GM18868 (cell line): ENCODE measurements at regions not wholly inside any gene's neighbourhood (a gene's known extent, or its start where the extent isn't known, plus 50 kb on each side); places are given as distances from the start of the nearest gene placed in this dataset.
"Not testable (repeated sequence)": the region's sequence is repeated elsewhere in the genome, so short reads cannot be mapped to it uniquely, and the experiment has no call there.

ENCODE experiments used
- ATAC-seq: cut with Tn5 transposase; IDR thresholded peaks from one replicate; pipeline ENCODE4 v1.9.1; 2021; ENCODE audit warnings: mild to moderate bottlenecking, moderate library complexity; ENCODE audit not compliant: unreplicated experiment

GRCh38 chr10:2924431-2924830, 142.9 kb upstream of the PFKP start:
- ATAC-seq = no peak

- no peak for ATAC-seq
These were observed 145.2 kb upstream of the PFKP start for GRCh38 chr10:2921956-2922680.

GRCh38 chr10:2920637-2921036, 146.7 kb upstream of the PFKP start:
- ATAC-seq = no peak

GRCh38 chr10:2920168-2920567, 147.2 kb upstream of the PFKP start:
- no peak for ATAC-seq

GRCh38 chr10:2919016-2919415, 148.3 kb upstream of the PFKP start:
- ATAC-seq = no peak

GRCh38 chr10:2918489-2918888, 148.9 kb upstream of the PFKP start:
- no peak for ATAC-seq

- ATAC-seq = no peak
These were observed 149.4 kb upstream of the PFKP start for GRCh38 chr10:2917926-2918325.

- no peak for ATAC-seq
These were observed 151.9 kb upstream of the PFKP start for GRCh38 chr10:2915412-2915811.

- ATAC-seq = no peak
These were observed 152.6 kb upstream of the PFKP start for GRCh38 chr10:2914741-2915140.

- no peak for ATAC-seq
These were observed 153.9 kb upstream of the PFKP start for GRCh38 chr10:2913474-2913873.

GRCh38 chr10:2910656-2911055, 156.7 kb upstream of the PFKP start:
- ATAC-seq = no peak

- ATAC-seq = no peak
These were observed 157.4 kb upstream of the PFKP start for GRCh38 chr10:2909921-2910320.

GRCh38 chr10:2908851-2909630, 158.3 kb upstream of the PFKP start:
- no peak for ATAC-seq

- no peak for ATAC-seq
These were observed 160.4 kb upstream of the PFKP start for GRCh38 chr10:2906974-2907373.

- ATAC-seq = no peak
These were observed 161.5 kb upstream of the PFKP start for GRCh38 chr10:2905851-2906250.

GRCh38 chr10:2900530-2900929, 166.8 kb upstream of the PFKP start:
- ATAC-seq = no peak

GRCh38 chr10:2899246-2899951, 167.9 kb upstream of the PFKP start:
- no peak for ATAC-seq

- ATAC-seq = no peak
These were observed 168.9 kb upstream of the PFKP start for GRCh38 chr10:2898509-2898860.

- ATAC-seq = no peak
These were observed 169.5 kb upstream of the PFKP start for GRCh38 chr10:2897619-2898508.

GRCh38 chr10:2896334-2896733, 171.0 kb upstream of the PFKP start:
- ATAC-seq = not testable (repeated sequence)
